SIG-M5 treated with dmso at 0.1 percent for 504 hours (cell line): ENCODE measurements at regions not wholly inside any gene's neighbourhood (a gene's known extent, or its start where the extent isn't known, plus 50 kb on each side); places are given as distances from the start of the nearest gene placed in this dataset.
"Not testable (repeated sequence)": the region's sequence is repeated elsewhere in the genome, so short reads cannot be mapped to it uniquely, and the experiment has no call there.

ENCODE experiments used
- DNase-seq: peaks from one replicate; lab custom pipeline; 2025; ENCODE audit not compliant: unreplicated experiment; lab: John Stamatoyannopoulos, UW

GRCh38 chr4:3596957-3597733, 64.9 kb upstream of the LRPAP1 start:
- not testable (repeated sequence) for DNase-seq

GRCh38 chr4:3595627-3596291, 63.5 kb upstream of the LRPAP1 start:
- DNase-seq: not testable (repeated sequence)

- DNase-seq: not testable (repeated sequence)
Observed at GRCh38 chr4:3594751-3595150, 62.5 kb upstream of the LRPAP1 start.

- DNase-seq: not testable (repeated sequence)
Observed at GRCh38 chr4:3589946-3590924, 58.0 kb upstream of the LRPAP1 start.

GRCh38 chr4:3589379-3589778, 57.2 kb upstream of the LRPAP1 start:
- not testable (repeated sequence) for DNase-seq

GRCh38 chr4:3588517-3589194, 56.4 kb upstream of the LRPAP1 start:
- not testable (repeated sequence) for DNase-seq

GRCh38 chr4:3586596-3586995, 54.4 kb upstream of the LRPAP1 start:
- not testable (repeated sequence) for DNase-seq

- DNase-seq: not testable (repeated sequence)
Observed at GRCh38 chr4:3585567-3585966, 53.3 kb upstream of the LRPAP1 start.

GRCh38 chr4:3582091-3582475, 49.9 kb upstream of the LRPAP1 start:
- no peak for DNase-seq
